ENCODE measurements at regions not wholly inside any gene's neighbourhood (a gene's known extent, or its start where the extent isn't known, plus 50 kb on each side); places are given as distances from the start of the nearest gene placed in this dataset.
A peak's percentile ranks its signal among the peaks of the same experiment; 100 is the strongest.
"Not testable (repeated sequence)": the region's sequence is repeated elsewhere in the genome, so short reads cannot be mapped to it uniquely, and the experiment has no call there.

DNA sequence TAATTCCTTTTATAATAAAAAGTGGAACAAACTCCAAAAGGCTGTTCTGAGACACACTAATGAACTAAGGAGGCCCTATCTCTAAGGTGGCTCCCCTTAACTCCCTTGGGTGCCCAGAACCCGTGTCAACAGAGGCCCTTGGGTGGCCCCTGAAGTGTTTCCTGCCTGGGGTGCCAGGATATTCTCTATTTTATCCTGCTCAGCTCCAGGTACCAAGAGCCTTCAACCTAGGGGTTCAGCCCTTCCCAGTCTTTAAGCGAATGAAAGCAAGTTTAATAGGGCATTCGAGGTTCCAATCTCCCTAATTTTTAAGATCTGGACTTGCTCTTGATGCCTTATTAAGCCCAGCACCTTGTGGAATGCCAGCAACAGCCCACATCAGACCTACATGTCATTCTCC, 64.4 kb upstream of the MYO3A start:
- DNase-seq: no peak
- H3K36me3 ChIP-seq: no peaks in the 10 kb centered on the region
- intact Hi-C loops (cut with DNase I): loop anchor here (10.0 kb wide), 1 partner anchor 685 kb away; no protein-coding TSS in a partner anchor
- H3K27ac ChIP-seq: no peak overlapping the region
- no peaks in the 10 kb centered on the region for H3K27me3 ChIP-seq
- no peaks in the 10 kb centered on the region for H3K9me3 ChIP-seq
- H3K4me1 ChIP-seq: no peaks in the 10 kb centered on the region
- TF ChIP-seq, protein P1, sequence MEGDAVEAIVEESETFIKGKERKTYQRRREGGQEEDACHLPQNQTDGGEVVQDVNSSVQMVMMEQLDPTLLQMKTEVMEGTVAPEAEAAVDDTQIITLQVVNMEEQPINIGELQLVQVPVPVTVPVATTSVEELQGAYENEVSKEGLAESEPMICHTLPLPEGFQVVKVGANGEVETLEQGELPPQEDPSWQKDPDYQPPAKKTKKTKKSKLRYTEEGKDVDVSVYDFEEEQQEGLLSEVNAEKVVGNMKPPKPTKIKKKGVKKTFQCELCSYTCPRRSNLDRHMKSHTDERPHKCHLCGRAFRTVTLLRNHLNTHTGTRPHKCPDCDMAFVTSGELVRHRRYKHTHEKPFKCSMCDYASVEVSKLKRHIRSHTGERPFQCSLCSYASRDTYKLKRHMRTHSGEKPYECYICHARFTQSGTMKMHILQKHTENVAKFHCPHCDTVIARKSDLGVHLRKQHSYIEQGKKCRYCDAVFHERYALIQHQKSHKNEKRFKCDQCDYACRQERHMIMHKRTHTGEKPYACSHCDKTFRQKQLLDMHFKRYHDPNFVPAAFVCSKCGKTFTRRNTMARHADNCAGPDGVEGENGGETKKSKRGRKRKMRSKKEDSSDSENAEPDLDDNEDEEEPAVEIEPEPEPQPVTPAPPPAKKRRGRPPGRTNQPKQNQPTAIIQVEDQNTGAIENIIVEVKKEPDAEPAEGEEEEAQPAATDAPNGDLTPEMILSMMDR (IDR thresholded peaks at IDR 0.05): no peak
- H3K9ac ChIP-seq (ENCODE audit: low read depth in 2 of 2, low read length in 2 of 2): no peak overlapping the region
- H3K4me3 ChIP-seq: no peak overlapping the region

DNA sequence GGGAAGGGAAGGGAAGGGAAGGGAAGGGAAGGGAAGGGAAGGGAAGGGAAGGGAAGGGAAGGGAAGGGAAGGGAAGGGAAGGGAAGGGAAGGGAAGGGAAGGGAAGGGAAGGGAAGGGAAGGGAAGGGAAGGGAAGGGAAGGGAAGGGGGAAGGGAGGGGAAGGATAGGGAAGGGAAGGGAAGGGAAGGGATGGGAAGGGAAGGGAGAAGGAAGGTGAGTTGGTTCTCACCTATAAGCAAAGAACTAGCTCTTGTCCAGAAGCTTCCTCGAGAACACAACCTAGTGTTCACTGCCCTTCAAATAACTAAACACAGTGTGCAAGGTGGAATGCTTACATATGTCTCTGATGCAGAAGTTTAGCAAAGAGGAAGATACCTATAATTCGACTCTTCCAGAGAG, 59.6 kb upstream of the MYO3A start:
- not testable (repeated sequence) for H3K4me3 ChIP-seq; DNase-seq; H3K27ac ChIP-seq; H3K36me3 ChIP-seq; H3K27me3 ChIP-seq; H3K4me1 ChIP-seq; H3K9me3 ChIP-seq; H3K9ac ChIP-seq (ENCODE audit: low read depth in 2 of 2, low read length in 2 of 2)
- intact Hi-C loops (cut with DNase I): loop anchor here (10.0 kb wide), 1 partner anchor 680 kb away; no protein-coding TSS in a partner anchor

DNA sequence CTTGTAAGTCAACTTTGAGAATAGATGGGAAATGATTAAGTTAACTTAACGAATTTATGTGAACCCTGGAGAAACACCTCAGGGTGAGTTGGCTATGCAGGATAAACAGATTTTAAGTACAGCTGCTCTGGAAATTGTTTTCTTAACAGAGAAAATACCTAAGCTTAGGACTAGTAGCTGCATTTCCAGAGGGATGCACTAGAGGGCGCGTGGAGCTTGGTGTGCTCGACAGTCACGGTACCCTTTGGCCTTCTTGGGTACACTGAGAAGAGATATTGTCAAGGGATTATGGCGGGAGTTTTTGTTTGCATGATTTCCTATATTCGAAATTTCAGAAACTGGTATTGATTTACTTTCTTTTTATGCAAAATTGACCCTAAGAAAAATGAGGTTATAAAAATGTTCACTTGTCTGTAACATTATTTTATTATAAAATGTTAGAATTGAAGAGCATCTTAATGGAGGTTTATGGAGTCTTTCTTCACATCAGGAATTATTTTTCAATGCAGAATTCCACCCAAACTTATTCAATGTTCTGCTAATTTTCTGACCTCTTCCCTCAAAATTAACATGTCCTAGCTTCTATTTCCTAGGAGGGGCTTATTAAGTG, 58.4 kb upstream of the MYO3A start:
- no peak overlapping the region for H3K4me3 ChIP-seq
- no peaks in the 10 kb centered on the region for H3K36me3 ChIP-seq
- H3K27ac ChIP-seq: no peak overlapping the region
- H3K9ac ChIP-seq (ENCODE audit: low read depth in 2 of 2, low read length in 2 of 2): no peak overlapping the region
- no peaks in the 10 kb centered on the region for H3K27me3 ChIP-seq
- TF ChIP-seq, protein P1 (IDR thresholded peaks at IDR 0.05): peak; percentile 82
- no peaks in the 10 kb centered on the region for H3K4me1 ChIP-seq
- no peaks in the 10 kb centered on the region for H3K9me3 ChIP-seq
- peak; percentile 80 for DNase-seq
- intact Hi-C loops (cut with DNase I): loop anchor here (5.0 to 10.0 kb wide), 2 partner anchors 392 to 679 kb away; no protein-coding TSS in a partner anchor

DNA sequence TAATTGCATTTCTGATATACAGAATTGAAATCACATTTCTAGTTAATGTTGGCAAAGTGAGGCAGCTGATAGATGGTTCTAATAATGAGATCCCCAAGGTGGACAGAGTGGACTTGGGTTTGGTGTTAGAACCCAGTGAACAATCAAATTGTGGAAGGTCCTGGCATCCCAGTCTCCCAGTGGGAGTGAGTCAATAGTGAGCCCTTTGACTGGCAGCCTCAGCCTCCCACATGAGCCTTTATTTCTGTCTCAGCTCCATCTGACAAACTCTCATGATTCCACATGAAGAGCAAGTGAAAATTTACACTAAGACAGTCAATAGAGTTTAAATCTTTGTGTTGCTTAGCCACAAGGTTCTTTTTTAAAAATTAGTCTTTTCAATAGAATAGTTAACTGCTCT, 56.7 kb upstream of the MYO3A start:
- Histone ChIP-seq H3K9me3 (no peaks in the 10 kb centered on the region), H3K4me1 (no peaks in the 10 kb centered on the region), H3K9ac (ENCODE audit: low read depth in 2 of 2, low read length in 2 of 2) (no peak overlapping the region), H3K27ac (no peak overlapping the region), H3K36me3 (no peaks in the 10 kb centered on the region), H3K27me3 (no peaks in the 10 kb centered on the region), H3K4me3 (no peak overlapping the region)
- TF ChIP-seq, protein P1 (IDR thresholded peaks at IDR 0.05): no peak
- DNase-seq: no peak
- intact Hi-C loops (cut with DNase I): loop anchor here (5.0 to 10.0 kb wide), 2 partner anchors 390 to 678 kb away; no protein-coding TSS in a partner anchor
